ENCODE measurements at regions not wholly inside any gene's neighbourhood (a gene's known extent, or its start where the extent isn't known, plus 50 kb on each side); places are given as distances from the start of the nearest gene placed in this dataset.

DNA sequence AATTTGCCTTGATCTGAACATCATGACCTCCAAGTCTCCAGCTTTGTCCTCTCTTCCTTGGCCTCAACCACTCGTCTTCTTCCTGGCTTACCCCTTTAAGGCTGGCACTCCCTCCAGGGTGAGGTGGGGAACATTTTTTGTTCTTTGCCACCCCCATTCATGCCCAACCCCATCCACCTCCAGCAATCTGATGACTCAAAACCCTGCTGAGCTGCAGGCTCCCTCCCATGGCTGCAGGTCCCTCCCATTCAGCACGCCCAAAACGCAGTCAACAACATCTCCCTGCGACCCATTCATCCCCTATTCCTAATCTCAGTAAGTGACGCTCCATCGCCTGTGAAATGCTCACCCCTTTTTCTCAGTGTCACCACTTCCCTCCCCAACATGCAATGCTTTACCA lies 138.8 kb upstream of the PRMT8 start:
- no peak for TF ChIP-seq POLR2A (IDR thresholded peaks at IDR 0.05; ENCODE audit: low read length)
- TF ChIP-seq GATA1 (IDR thresholded peaks at IDR 0.05; ENCODE audit: low read depth, low read length): no peak

Data from erythroblast (primary cell).